NCI-H146 treated with DMSO at 0.1 percent for 48 hours (cell line): ENCODE measurements at regions not wholly inside any gene's neighbourhood (a gene's known extent, or its start where the extent isn't known, plus 50 kb on each side); places are given as distances from the start of the nearest gene placed in this dataset.
A peak's percentile ranks its signal among the peaks of the same experiment; 100 is the strongest.
"Not testable (repeated sequence)": the region's sequence is repeated elsewhere in the genome, so short reads cannot be mapped to it uniquely, and the experiment has no call there.

Source experiments
- DNase-seq: peaks from one replicate; lab custom pipeline; 2025; ENCODE audit not compliant: unreplicated experiment; lab: John Stamatoyannopoulos, UW

- DNase-seq: no peak
Measured at GRCh38 chr2:194870974-194871535, 786.0 kb upstream of the SLC39A10 start.

- peak; percentile 16 for DNase-seq
Measured at GRCh38 chr2:194867328-194867727, 789.7 kb upstream of the SLC39A10 start.

- no peak for DNase-seq
Measured at GRCh38 chr2:194854941-194855340, 802.1 kb upstream of the SLC39A10 start.

- no peak for DNase-seq
Measured at GRCh38 chr2:194842871-194843270, 814.2 kb upstream of the SLC39A10 start.

GRCh38 chr2:194834371-194834770 is 822.7 kb upstream of the SLC39A10 start:
- not testable (repeated sequence) for DNase-seq

GRCh38 chr2:194826241-194826640 is 830.8 kb upstream of the SLC39A10 start:
- DNase-seq: no peak

GRCh38 chr2:194824450-194824849 is 832.6 kb upstream of the SLC39A10 start:
- DNase-seq: no peak

GRCh38 chr2:194822657-194823056 is 834.4 kb upstream of the SLC39A10 start:
- DNase-seq: no peak

- no peak for DNase-seq
Measured at GRCh38 chr2:194822097-194822496, 834.9 kb upstream of the SLC39A10 start.

GRCh38 chr2:194819367-194819766 is 837.7 kb upstream of the SLC39A10 start:
- peak; percentile 2 for DNase-seq

- DNase-seq: no peak
Measured at GRCh38 chr2:194815475-194815874, 841.6 kb upstream of the SLC39A10 start.

GRCh38 chr2:194802589-194802988 is 854.4 kb upstream of the SLC39A10 start:
- no peak for DNase-seq

- DNase-seq: not testable (repeated sequence)
Measured at GRCh38 chr2:194787071-194787470, 870.0 kb upstream of the SLC39A10 start.

- DNase-seq: not testable (repeated sequence)
Measured at GRCh38 chr2:194771394-194771793, 885.6 kb upstream of the SLC39A10 start.

- no peak for DNase-seq
Measured at GRCh38 chr2:194769030-194769429, 888.0 kb upstream of the SLC39A10 start.

- no peak for DNase-seq
Measured at GRCh38 chr2:194765723-194766122, 891.3 kb upstream of the SLC39A10 start.

- no peak for DNase-seq
Measured at GRCh38 chr2:194750926-194751325, 906.1 kb upstream of the SLC39A10 start.

- DNase-seq: no peak
Measured at GRCh38 chr2:194745557-194746146, 911.4 kb upstream of the SLC39A10 start.

GRCh38 chr2:194742706-194743105 is 914.3 kb upstream of the SLC39A10 start:
- DNase-seq: no peak

GRCh38 chr2:194739217-194739616 is 917.8 kb upstream of the SLC39A10 start:
- DNase-seq: no peak

GRCh38 chr2:194735837-194736542 is 921.0 kb upstream of the SLC39A10 start:
- DNase-seq: no peak

- no peak for DNase-seq
Measured at GRCh38 chr2:194730266-194730665, 926.8 kb upstream of the SLC39A10 start.
